ENCODE measurements at regions not wholly inside any gene's neighbourhood (a gene's known extent, or its start where the extent isn't known, plus 50 kb on each side); places are given as distances from the start of the nearest gene placed in this dataset.

DNA sequence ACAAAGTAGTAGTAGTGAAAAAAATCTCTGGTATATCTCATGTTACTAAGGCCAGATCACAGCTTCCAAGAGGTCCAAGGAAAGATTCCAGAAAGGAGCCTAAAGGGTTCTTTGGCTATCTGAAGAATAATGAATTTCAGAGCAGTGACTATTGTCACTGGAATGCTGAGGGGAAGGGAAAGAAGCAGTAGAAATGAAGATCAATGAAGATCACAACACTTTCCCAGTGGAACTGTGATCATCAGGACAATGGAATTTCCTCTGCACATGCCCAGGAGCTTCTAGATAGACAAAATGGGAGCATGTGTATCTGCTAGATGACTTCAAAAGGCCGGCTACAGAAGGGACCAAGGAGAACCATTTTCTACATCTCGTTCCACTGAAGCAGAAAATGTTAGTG lies 219.5 kb upstream of the PHYHIPL start:
- no peak overlapping the region for H3K27ac ChIP-seq (ENCODE audit: low read length)
- no peak overlapping the region for H3K9ac ChIP-seq (ENCODE audit: low read depth, low read length)
- H3K4me3 ChIP-seq (ENCODE audit: low read length): no peak overlapping the region
- H3K9me3 ChIP-seq (ENCODE audit: insufficient read depth, low read depth, low read length): no peaks in the 10 kb centered on the region
- H3K4me1 ChIP-seq (ENCODE audit: insufficient read depth, low read length): no peaks in the 10 kb centered on the region
- H3K36me3 ChIP-seq (ENCODE audit: insufficient read depth, low read depth, low read length): no peaks in the 10 kb centered on the region
- H3K27me3 ChIP-seq (ENCODE audit: insufficient read depth, low read length): peaks cover 14% of the 10 kb centered on the region

DNA sequence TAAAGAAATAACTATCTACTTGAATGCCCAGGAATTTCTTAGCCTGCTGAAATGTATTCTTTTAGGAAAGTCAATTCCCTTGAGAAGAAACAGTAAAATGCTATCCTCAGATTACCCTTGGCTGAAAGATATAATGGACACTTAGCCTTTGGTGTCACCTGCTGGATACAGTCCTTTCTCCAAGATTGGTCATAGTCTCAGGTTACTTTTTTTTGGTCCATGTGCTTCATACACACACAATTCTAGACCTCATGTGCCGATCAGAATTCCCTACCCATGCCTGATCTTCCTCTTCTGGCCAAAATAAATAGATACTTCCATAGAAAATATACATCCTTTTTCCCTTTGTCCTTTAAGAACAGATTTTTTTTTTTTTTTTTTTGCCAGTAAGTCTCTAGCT lies 218.9 kb upstream of the PHYHIPL start:
- Histone ChIP-seq H3K9me3 (ENCODE audit: insufficient read depth, low read depth, low read length) (no peaks in the 10 kb centered on the region), H3K27me3 (ENCODE audit: insufficient read depth, low read length) (peaks cover 20% of the 10 kb centered on the region), H3K36me3 (ENCODE audit: insufficient read depth, low read depth, low read length) (no peaks in the 10 kb centered on the region), H3K27ac (ENCODE audit: low read length) (no peak overlapping the region), H3K4me3 (ENCODE audit: low read length) (no peak overlapping the region), H3K9ac (ENCODE audit: low read depth, low read length) (no peak overlapping the region), H3K4me1 (ENCODE audit: insufficient read depth, low read length) (no peaks in the 10 kb centered on the region)

DNA sequence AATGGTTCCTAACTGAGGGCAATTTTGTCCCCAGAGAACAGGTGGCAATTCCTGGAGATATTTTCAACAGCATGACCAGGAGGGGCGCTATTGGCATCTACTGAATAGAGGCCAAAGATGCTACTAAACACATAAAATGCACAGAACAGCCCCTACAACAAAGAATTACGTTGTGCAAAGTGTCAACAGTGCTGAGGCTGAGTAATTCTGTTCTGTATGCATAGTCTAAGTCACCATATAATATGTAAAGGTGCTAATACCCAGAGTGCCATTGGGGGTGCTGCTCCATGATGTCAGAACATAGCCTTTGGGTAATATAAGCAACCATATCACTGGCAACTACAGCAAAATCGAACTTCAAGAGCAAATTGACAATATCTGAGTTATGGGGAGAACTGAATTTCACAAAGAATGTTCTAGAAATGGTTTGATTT lies 213.3 kb upstream of the PHYHIPL start:
- Histone ChIP-seq H3K27ac (ENCODE audit: low read length) (no peak overlapping the region), H3K4me1 (ENCODE audit: insufficient read depth, low read length) (peaks cover 20% of the 10 kb centered on the region; the same call in 1 of the 2 replicates), H3K9ac (ENCODE audit: low read depth, low read length) (no peak overlapping the region), H3K4me3 (ENCODE audit: low read length) (0 out of 2 replicates have a peak overlapping the region, but pooled peaks have one; percentile 1), H3K27me3 (ENCODE audit: insufficient read depth, low read length) (peaks cover 71% of the 10 kb centered on the region), H3K36me3 (ENCODE audit: insufficient read depth, low read depth, low read length) (no peaks in the 10 kb centered on the region), H3K9me3 (ENCODE audit: insufficient read depth, low read depth, low read length) (no peaks in the 10 kb centered on the region)

DNA sequence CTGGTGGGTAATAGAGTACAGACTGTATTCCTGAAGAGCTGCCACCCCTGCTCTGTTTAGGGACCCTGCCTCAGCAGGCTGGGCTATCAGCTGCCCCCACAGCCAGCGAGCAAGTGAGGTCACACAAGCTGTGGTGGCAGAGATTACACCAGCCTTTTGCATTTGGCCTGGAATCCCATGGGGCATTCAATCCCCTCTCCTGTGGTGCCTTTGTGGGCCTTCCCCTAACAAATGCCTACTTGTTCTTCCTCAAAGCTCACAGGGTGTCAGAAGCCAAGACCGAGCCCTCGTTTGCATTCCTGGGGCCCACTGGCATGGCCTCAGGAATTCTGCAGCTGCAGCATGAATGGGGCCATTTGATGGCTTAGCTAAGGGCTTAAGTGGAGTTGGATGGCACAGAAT lies 212.7 kb upstream of the PHYHIPL start:
- H3K9me3 ChIP-seq (ENCODE audit: insufficient read depth, low read depth, low read length): no peaks in the 10 kb centered on the region
- peak overlapping the region; percentile 38; the same call in 1 of the 2 replicates for H3K4me3 ChIP-seq (ENCODE audit: low read length)
- H3K4me1 ChIP-seq (ENCODE audit: insufficient read depth, low read length): peaks cover 26% of the 10 kb centered on the region
- H3K9ac ChIP-seq (ENCODE audit: low read depth, low read length): no peak overlapping the region
- H3K27me3 ChIP-seq (ENCODE audit: insufficient read depth, low read length): peaks cover 77% of the 10 kb centered on the region
- H3K36me3 ChIP-seq (ENCODE audit: insufficient read depth, low read depth, low read length): no peaks in the 10 kb centered on the region
- H3K27ac ChIP-seq (ENCODE audit: low read length): no peak overlapping the region

DNA sequence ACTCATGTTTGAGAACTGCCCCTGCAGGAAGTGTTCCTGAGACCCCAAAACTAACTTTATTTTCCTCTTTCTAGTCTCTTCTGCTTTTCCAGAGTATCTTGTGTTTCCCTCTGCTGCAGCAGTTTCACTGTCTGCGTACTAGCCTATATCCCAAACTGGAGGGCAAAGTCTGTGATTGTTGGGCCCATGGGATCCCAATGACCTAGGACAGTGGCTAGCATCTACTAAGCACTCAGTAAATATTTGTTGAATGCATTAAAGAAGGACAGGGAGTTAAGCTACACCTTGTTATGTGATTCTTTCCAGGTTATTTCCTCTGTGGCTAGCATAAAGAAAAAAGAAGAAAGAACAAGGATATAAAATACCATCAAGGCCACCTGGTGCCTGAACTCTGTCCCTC lies 210.6 kb upstream of the PHYHIPL start:
- H3K27me3 ChIP-seq (ENCODE audit: insufficient read depth, low read length): peaks cover 85% of the 10 kb centered on the region
- H3K9me3 ChIP-seq (ENCODE audit: insufficient read depth, low read depth, low read length): no peaks in the 10 kb centered on the region
- no peaks in the 10 kb centered on the region for H3K36me3 ChIP-seq (ENCODE audit: insufficient read depth, low read depth, low read length)
- peaks cover 27% of the 10 kb centered on the region for H3K4me1 ChIP-seq (ENCODE audit: insufficient read depth, low read length)
- H3K4me3 ChIP-seq (ENCODE audit: low read length): no peak overlapping the region
- H3K27ac ChIP-seq (ENCODE audit: low read length): no peak overlapping the region
- H3K9ac ChIP-seq (ENCODE audit: low read depth, low read length): no peak overlapping the region

DNA sequence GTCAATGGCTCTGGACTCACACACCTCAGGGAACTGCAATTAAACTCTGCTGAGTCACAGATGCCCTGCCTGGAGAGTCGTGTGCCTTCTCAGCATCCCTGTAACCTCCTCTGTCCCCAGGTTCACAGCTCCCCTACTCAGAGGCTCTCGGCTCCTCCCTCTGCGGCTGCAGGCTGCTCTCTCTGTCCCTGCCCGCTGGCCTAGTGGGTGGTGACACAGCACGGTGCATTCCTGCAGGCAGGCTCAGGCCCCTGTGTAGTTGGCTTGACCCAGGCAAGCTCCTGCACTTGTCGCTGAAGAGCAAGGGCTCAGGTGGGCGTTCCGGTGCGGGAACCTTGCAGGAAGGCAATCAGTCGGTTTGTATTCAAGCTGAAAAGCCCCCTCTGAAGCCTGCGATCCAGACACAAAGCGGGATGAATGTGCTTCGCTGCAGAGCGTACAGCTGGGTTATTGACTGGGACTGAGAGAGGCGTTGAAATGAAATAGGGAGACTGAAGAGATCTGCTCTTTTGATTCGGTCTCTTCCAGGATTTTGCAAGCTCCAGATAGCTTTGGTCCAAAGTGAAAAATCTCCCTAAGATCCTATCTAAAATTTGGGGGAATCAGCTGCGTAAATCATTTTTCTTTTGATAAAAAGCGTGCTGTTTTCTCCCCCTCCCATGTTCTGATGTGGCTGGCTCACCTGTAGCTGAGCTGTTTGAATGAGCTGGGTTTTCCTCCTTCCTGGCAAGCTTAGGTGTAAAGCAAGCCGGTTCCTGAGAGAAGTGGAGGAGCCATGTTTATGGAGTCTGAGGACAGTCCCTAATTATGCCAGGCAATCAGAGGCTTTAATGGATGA lies 208.7 kb upstream of the PHYHIPL start:
- Histone ChIP-seq H3K4me3 (ENCODE audit: low read length) (peak overlapping the region; percentile 59), H3K4me1 (ENCODE audit: insufficient read depth, low read length) (peaks cover 27% of the 10 kb centered on the region), H3K9me3 (ENCODE audit: insufficient read depth, low read depth, low read length) (no peaks in the 10 kb centered on the region), H3K36me3 (ENCODE audit: insufficient read depth, low read depth, low read length) (no peaks in the 10 kb centered on the region), H3K27ac (ENCODE audit: low read length) (no peak overlapping the region), H3K27me3 (ENCODE audit: insufficient read depth, low read length) (peaks cover 66% of the 10 kb centered on the region), H3K9ac (ENCODE audit: low read depth, low read length) (peak overlapping the region; percentile 23; the same call in 1 of the 2 replicates)

DNA sequence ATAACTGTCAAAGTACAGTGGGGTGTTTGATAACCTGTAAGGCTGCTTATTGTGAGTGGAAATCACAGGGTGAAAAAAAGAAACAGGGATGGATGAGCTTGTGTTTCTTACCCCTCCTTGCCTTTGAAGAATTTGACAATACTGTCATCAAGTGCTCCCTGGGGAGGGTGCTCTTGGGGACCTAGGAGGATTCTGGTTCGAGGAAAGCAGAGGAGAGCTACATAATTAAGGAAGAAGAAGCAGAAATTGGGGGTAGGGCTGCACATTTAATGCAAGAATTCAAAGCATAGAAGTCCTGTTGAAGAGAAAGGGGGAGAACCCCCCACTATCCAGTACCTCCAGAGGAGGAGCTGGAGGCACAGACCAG lies 208.1 kb upstream of the PHYHIPL start:
- Histone ChIP-seq H3K27me3 (ENCODE audit: insufficient read depth, low read length) (peaks cover 60% of the 10 kb centered on the region), H3K9ac (ENCODE audit: low read depth, low read length) (peak overlapping the region; percentile 23; the same call in 1 of the 2 replicates), H3K9me3 (ENCODE audit: insufficient read depth, low read depth, low read length) (no peaks in the 10 kb centered on the region), H3K4me1 (ENCODE audit: insufficient read depth, low read length) (peaks cover 26% of the 10 kb centered on the region), H3K36me3 (ENCODE audit: insufficient read depth, low read depth, low read length) (no peaks in the 10 kb centered on the region), H3K27ac (ENCODE audit: low read length) (no peak overlapping the region), H3K4me3 (ENCODE audit: low read length) (peak overlapping the region; percentile 59; the same call in 1 of the 2 replicates)

DNA sequence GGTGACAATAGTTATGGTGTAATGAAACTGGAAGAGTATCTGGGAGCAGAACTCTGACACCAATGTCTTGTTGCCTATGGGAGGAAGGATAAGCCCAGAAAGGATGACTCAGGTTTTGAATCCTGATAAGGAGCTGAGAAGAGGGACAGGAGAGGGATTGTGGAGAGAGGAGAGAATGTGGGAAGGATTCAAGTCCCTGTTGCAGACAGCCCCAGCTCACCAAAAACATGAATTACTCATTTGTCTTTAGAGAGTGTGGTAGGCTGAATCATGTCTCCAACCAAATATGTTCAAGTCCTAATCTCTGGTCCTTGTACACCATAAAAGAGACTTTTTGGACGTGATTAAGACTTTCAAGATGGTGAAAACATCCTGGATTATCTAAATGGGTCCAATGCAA lies 206.9 kb upstream of the PHYHIPL start:
- H3K4me1 ChIP-seq (ENCODE audit: insufficient read depth, low read length): peaks cover 21% of the 10 kb centered on the region
- H3K27me3 ChIP-seq (ENCODE audit: insufficient read depth, low read length): peaks cover 53% of the 10 kb centered on the region
- H3K4me3 ChIP-seq (ENCODE audit: low read length): no peak overlapping the region
- H3K9ac ChIP-seq (ENCODE audit: low read depth, low read length): no peak overlapping the region
- H3K9me3 ChIP-seq (ENCODE audit: insufficient read depth, low read depth, low read length): no peaks in the 10 kb centered on the region
- H3K36me3 ChIP-seq (ENCODE audit: insufficient read depth, low read depth, low read length): no peaks in the 10 kb centered on the region
- H3K27ac ChIP-seq (ENCODE audit: low read length): no peak overlapping the region

DNA sequence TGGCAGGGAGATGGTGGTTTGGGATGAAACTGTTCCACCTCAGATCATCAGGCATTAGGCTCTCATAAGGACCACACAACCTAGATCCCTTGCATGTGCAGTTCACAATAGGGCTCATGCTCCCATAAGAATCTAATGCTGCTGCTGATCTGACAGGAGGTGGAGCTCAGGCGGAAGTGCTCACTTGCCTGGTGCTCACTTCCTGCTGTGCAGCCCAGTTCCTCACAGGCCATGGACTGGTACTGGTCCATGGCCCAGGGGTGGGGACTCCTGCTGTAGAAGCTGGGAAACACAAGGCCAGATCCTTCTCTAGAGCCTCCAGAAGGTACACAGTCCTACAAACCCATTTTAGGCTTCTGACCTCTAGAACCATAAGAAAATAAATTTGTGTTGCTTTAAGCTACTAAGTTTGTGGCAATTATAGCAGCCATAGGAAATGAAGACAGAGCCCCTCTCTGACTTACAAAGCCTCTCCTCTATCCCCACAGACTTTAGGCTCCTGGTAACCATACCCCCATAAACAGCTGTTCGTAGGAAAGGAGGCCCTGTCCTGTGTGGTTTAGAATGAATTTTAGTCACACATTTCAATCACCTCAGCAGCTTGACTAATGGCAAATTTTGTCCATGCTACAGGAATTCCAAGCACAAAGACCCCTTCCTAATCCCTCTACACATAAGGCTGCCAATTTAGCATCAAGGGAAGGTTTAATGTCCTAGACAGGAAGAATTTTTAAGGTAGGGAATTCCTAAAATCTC lies 206.1 kb upstream of the PHYHIPL start:
- Histone ChIP-seq H3K4me1 (ENCODE audit: insufficient read depth, low read length) (peaks cover 21% of the 10 kb centered on the region), H3K4me3 (ENCODE audit: low read length) (no peak overlapping the region), H3K9me3 (ENCODE audit: insufficient read depth, low read depth, low read length) (no peaks in the 10 kb centered on the region), H3K27me3 (ENCODE audit: insufficient read depth, low read length) (peaks cover 45% of the 10 kb centered on the region), H3K36me3 (ENCODE audit: insufficient read depth, low read depth, low read length) (no peaks in the 10 kb centered on the region), H3K9ac (ENCODE audit: low read depth, low read length) (no peak overlapping the region), H3K27ac (ENCODE audit: low read length) (no peak overlapping the region)

DNA sequence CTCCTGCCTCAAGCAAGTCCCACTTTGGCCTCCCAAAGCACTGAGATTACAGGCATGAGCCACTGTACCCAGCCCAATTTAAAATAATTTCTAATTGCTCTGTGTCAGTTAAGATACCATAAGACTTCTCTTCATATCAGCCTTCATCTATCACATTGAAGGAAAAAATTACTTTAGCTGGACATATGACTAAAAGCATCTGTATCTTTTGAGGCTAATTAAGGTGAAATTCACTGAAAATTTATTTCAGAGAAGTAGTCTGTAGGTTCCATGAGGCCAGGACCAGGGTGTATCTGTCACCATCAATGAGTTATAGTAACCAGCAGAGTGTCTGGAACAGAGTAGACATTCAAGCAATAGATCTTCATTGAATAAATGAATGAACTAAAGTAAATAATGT lies 205.2 kb upstream of the PHYHIPL start:
- no peak overlapping the region for H3K9ac ChIP-seq (ENCODE audit: low read depth, low read length)
- H3K27me3 ChIP-seq (ENCODE audit: insufficient read depth, low read length): peaks cover 37% of the 10 kb centered on the region
- H3K27ac ChIP-seq (ENCODE audit: low read length): no peak overlapping the region
- no peaks in the 10 kb centered on the region for H3K36me3 ChIP-seq (ENCODE audit: insufficient read depth, low read depth, low read length)
- no peak overlapping the region for H3K4me3 ChIP-seq (ENCODE audit: low read length)
- H3K9me3 ChIP-seq (ENCODE audit: insufficient read depth, low read depth, low read length): no peaks in the 10 kb centered on the region
- H3K4me1 ChIP-seq (ENCODE audit: insufficient read depth, low read length): peaks cover 21% of the 10 kb centered on the region

DNA sequence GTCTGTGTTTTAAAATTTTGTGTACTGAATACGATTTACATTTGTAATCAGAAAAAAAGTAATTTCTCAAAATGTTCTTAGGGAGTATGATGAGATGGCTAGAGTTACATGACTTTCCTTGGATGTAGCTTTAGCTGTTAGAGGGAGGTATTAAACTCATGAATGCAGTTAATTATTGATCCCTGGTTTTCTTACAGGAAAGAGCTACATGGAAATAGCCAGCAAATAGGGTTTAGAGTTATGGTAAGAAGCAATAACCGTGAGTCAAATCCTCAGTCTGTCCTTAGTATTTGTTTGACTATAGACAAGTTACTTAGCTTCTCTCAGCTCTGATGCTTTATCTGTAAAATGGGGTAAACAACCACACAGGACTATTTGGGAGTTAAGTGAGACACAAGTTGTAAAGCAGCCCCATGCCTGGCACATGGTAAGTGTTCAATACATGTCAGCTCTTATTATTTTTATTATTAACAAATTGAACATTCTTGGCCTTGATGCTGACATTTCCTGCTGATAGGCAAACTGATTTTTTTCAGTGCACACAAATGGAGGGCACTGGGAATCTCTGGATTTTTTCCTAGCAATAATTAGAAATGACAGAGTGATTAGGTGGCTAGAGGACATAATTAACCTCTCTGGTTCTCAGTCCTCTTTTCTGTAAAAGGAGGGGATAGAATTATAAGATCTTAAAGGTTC lies 204.5 kb upstream of the PHYHIPL start:
- Histone ChIP-seq H3K27ac (ENCODE audit: low read length) (no peak overlapping the region), H3K9ac (ENCODE audit: low read depth, low read length) (no peak overlapping the region), H3K36me3 (ENCODE audit: insufficient read depth, low read depth, low read length) (no peaks in the 10 kb centered on the region), H3K4me1 (ENCODE audit: insufficient read depth, low read length) (peaks cover 20% of the 10 kb centered on the region), H3K9me3 (ENCODE audit: insufficient read depth, low read depth, low read length) (no peaks in the 10 kb centered on the region), H3K4me3 (ENCODE audit: low read length) (no peak overlapping the region), H3K27me3 (ENCODE audit: insufficient read depth, low read length) (peaks cover 29% of the 10 kb centered on the region)
